Uterus (tissue), 2 donors: ENCODE measurements at regions not wholly inside any gene's neighbourhood (a gene's known extent, or its start where the extent isn't known, plus 50 kb on each side); places are given as distances from the start of the nearest gene placed in this dataset.

Experiments used
- CTCF ChIP-seq, 4 experiments: fragments of 200-600 bp in 2 of 4; fragments of 450-650 bp in 2 of 4; sonication (generic) in 2 of 4; IDR thresholded peaks; one replicate each; pipeline ENCODE4 v1.5.1; 2016 to 2019; ENCODE audit warnings: antibody characterized with exemption in 4 of 4, mild to moderate bottlenecking in 2 of 4, moderate library complexity in 1 of 4
- POLR2A ChIP-seq, 2 donors: fragments of 450-650 bp; IDR thresholded peaks; one replicate each; pipeline ENCODE4 v1.6.1; 2016; ENCODE audit warnings: antibody characterized with exemption in 2 of 2, mild to moderate bottlenecking in 1 of 2, moderate library complexity in 1 of 2

- TF ChIP-seq POLR2A (IDR thresholded peaks at IDR 0.05) (no peak), CTCF (IDR thresholded peaks at IDR 0.05) (no peak)
These were observed 402.8 kb downstream of the FOXG1 start for GRCh38 chr14:29169408-29169807.
